CD8-positive, alpha-beta memory T cell (primary cell): ENCODE measurements at regions not wholly inside any gene's neighbourhood (a gene's known extent, or its start where the extent isn't known, plus 50 kb on each side); places are given as distances from the start of the nearest gene placed in this dataset.

Experiments used
- CTCF ChIA-PET: fragments of 350-600 bp; sonication (Branson Sonifier 250); formaldehyde crosslinking; loops from one replicate; lab custom pipeline; 2021; ENCODE audit warnings: antibody characterized with exemption; lab: Charles Lee
- POLR2A ChIA-PET: fragments of 350-600 bp; sonication (Branson Sonifier 250); formaldehyde crosslinking; loops from one replicate; lab custom pipeline; 2021; ENCODE audit warnings: antibody characterized with exemption; lab: Charles Lee
- DNase-seq, 5 donors: peaks; one replicate each; pipeline versions ENCODE4 v3.0.0 to v3.0.0-alpha.2; 2020 to 2022; ENCODE audit warnings: mixed read lengths in 1 of 5
- H3K27ac ChIP-seq: one replicate; pipeline ENCODE4 v1.7.0; 2013; ENCODE audit warnings: low read depth, mild to moderate bottlenecking, low read length, moderate library complexity
- H3K27me3 ChIP-seq: 2 replicates; pipeline ENCODE4 v1.7.0; 2013; ENCODE audit warnings: low read length, mild to moderate bottlenecking; ENCODE audit not compliant: insufficient read depth, poor library complexity, severe bottlenecking
- H3K36me3 ChIP-seq: 2 replicates; pipeline ENCODE4 v1.7.0; 2013; ENCODE audit warnings: mild to moderate bottlenecking, low read length, moderate library complexity; ENCODE audit not compliant: insufficient read depth
- H3K4me1 ChIP-seq: 2 replicates; pipeline ENCODE4 v1.7.0; 2013; ENCODE audit warnings: mild to moderate bottlenecking, low read length, moderate library complexity; ENCODE audit not compliant: insufficient read depth
- H3K4me3 ChIP-seq: 2 replicates; pipeline ENCODE4 v1.7.0; 2013; ENCODE audit warnings: mild to moderate bottlenecking, low read length
- H3K9me3 ChIP-seq: 2 replicates; pipeline ENCODE4 v1.7.0; 2013; ENCODE audit warnings: mild to moderate bottlenecking, low read length
- H3K27ac Mint-ChIP-seq, 8 donors: one replicate each; pipeline ENCODE4 v1.8.0; 2020 to 2021; ENCODE audit warnings: mixed read lengths in 8 of 8, mild to moderate bottlenecking in 6 of 8, inconsistent platforms in 3 of 8, moderate library complexity in 3 of 8
- H3K27me3 Mint-ChIP-seq, 2 donors: one replicate each; pipeline ENCODE4 v1.8.0; 2020 to 2021; ENCODE audit warnings: mixed read lengths in 2 of 2, mild to moderate bottlenecking in 1 of 2, moderate library complexity in 1 of 2
- H3K36me3 Mint-ChIP-seq, 3 donors: one replicate each; pipeline ENCODE4 v1.8.0; 2020 to 2021; ENCODE audit warnings: mixed read lengths in 3 of 3, inconsistent platforms in 1 of 3, mild to moderate bottlenecking in 1 of 3
- H3K4me1 Mint-ChIP-seq, 3 donors: one replicate each; pipeline ENCODE4 v1.8.0; 2020 to 2021; ENCODE audit warnings: mixed read lengths in 3 of 3, inconsistent platforms in 1 of 3, mild to moderate bottlenecking in 1 of 3
- H3K4me3 Mint-ChIP-seq, 7 donors: one replicate each; pipeline ENCODE4 v1.8.0; 2020 to 2021; ENCODE audit warnings: mixed read lengths in 7 of 7, mild to moderate bottlenecking in 6 of 7, moderate library complexity in 4 of 7, inconsistent platforms in 2 of 7
- H3K9me3 Mint-ChIP-seq, 5 donors: one replicate each; pipeline ENCODE4 v1.8.0; 2020 to 2022; ENCODE audit warnings: mixed read lengths in 5 of 5, mild to moderate bottlenecking in 3 of 5, moderate library complexity in 2 of 5, inconsistent platforms in 1 of 5

DNA sequence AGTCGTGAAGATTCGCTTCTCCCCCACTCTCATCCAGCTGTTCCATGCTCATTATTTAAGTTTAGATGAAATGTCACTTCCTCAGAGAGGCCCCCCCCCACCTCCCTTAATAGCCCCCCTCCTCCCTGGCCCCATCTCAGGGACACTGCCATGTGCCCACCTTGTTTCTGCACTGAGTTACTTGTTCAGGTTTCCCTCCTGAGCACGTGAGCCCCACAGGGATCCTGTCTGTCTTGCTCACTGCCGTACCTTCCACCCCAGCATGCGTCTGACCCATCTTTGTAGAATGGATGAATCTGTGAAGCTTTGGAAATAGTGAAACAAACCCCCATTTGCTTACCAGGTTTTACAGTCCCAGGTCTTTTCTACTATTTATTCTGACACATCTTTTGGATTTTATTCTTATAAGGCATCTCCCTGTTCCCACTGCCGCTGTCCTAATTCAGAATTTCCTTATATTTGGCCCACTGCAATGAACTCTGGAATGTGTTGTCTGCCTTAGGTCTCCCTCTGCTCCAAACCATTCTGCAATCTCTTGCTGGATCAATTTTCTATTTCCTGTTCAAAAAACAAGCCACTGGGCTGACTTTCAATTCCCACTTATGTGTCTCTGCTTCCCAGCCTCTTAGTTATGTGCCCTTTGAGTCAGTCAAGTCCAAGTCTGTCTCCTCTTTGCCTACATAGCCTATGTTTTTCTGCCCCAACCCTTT, 136.5 kb upstream of the ECI2 start:
- Mint-ChIP-seq H3K27ac (peak overlapping the region in 1 of 8 donors; percentile 32), H3K36me3 (no peaks in the 10 kb centered on the region), H3K4me3 (no peak overlapping the region), H3K9me3 (no peaks in the 10 kb centered on the region), H3K27me3 (peaks cover 3 to 6% of the 10 kb centered on the region in 2 donors), H3K4me1 (no peaks in the 10 kb centered on the region)
- no peak for DNase-seq
- ChIA-PET CTCF (no interaction called here), POLR2A (no interaction called here)
- H3K9me3 ChIP-seq = no peaks in the 10 kb centered on the region
- H3K27me3 ChIP-seq = no peaks in the 10 kb centered on the region
- H3K27ac ChIP-seq = no peak overlapping the region
- no peak overlapping the region for H3K4me3 ChIP-seq
- H3K4me1 ChIP-seq = no peaks in the 10 kb centered on the region
- H3K36me3 ChIP-seq = no peaks in the 10 kb centered on the region

GRCh38 chr6:4270776-4271175, 135.4 kb upstream of the ECI2 start:
- Histone ChIP-seq H3K27ac (no peak overlapping the region), H3K27me3 (no peaks in the 10 kb centered on the region), H3K4me1 (no peaks in the 10 kb centered on the region), H3K9me3 (no peaks in the 10 kb centered on the region), H3K4me3 (no peak overlapping the region), H3K36me3 (no peaks in the 10 kb centered on the region)
- POLR2A ChIA-PET = no interaction called here
- Mint-ChIP-seq H3K27me3 (peaks cover 3 to 8% of the 10 kb centered on the region in 2 donors), H3K4me1 (no peaks in the 10 kb centered on the region), H3K9me3 (peaks cover 0 to 3% (median 0%) of the 10 kb centered on the region in 5 donors), H3K27ac (no peak overlapping the region), H3K36me3 (no peaks in the 10 kb centered on the region), H3K4me3 (no peak overlapping the region)
- CTCF ChIA-PET = no interaction called here
- no peak for DNase-seq

GRCh38 chr6:4270001-4270400, 134.6 kb upstream of the ECI2 start:
- ChIA-PET POLR2A (no interaction called here), CTCF (no interaction called here)
- Mint-ChIP-seq H3K4me3 (no peak overlapping the region), H3K9me3 (peaks cover 0 to 3% (median 0%) of the 10 kb centered on the region in 5 donors), H3K36me3 (no peaks in the 10 kb centered on the region), H3K27me3 (peaks cover 3 to 12% of the 10 kb centered on the region in 2 donors), H3K4me1 (no peaks in the 10 kb centered on the region), H3K27ac (no peak overlapping the region)
- Histone ChIP-seq H3K27me3 (no peaks in the 10 kb centered on the region), H3K4me3 (no peak overlapping the region), H3K36me3 (no peaks in the 10 kb centered on the region), H3K27ac (no peak overlapping the region), H3K4me1 (no peaks in the 10 kb centered on the region), H3K9me3 (no peaks in the 10 kb centered on the region)
- DNase-seq = no peak

DNA sequence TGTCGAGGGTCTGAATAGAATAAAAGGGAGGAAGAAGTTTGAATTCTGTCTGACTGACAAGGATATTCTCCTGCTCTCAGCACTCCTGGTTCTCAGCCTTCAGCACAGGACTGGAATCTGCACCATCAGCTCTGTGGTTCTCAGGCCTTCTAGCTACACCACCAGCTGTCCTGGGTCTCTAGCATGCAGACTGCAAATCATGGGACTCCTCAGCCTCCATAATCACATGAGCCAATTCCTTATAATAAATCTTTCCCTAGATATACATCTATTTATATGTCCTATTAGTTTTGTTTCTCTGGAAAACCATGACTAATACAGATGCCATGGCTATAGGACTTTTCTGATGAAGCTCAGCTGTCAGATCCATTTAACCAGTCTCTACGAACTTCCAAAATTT, 132.8 kb upstream of the ECI2 start:
- no peaks in the 10 kb centered on the region for H3K27me3 ChIP-seq
- H3K4me3 ChIP-seq = no peak overlapping the region
- no peaks in the 10 kb centered on the region for H3K4me1 ChIP-seq
- no peaks in the 10 kb centered on the region for H3K36me3 Mint-ChIP-seq
- no peaks in the 10 kb centered on the region for H3K4me1 Mint-ChIP-seq
- peaks cover 0 to 4% (median 0%) of the 10 kb centered on the region in 5 donors for H3K9me3 Mint-ChIP-seq
- H3K4me3 Mint-ChIP-seq = no peak overlapping the region
- no peak overlapping the region for H3K27ac ChIP-seq
- no peak overlapping the region for H3K27ac Mint-ChIP-seq
- ChIA-PET POLR2A (no interaction called here), CTCF (no interaction called here)
- peaks cover 1 to 16% of the 10 kb centered on the region in 2 donors for H3K27me3 Mint-ChIP-seq
- no peaks in the 10 kb centered on the region for H3K36me3 ChIP-seq
- no peak for DNase-seq
- no peaks in the 10 kb centered on the region for H3K9me3 ChIP-seq

GRCh38 chr6:4265740-4266139, 130.4 kb upstream of the ECI2 start:
- Histone ChIP-seq H3K4me3 (no peak overlapping the region), H3K9me3 (no peaks in the 10 kb centered on the region)
- H3K36me3 Mint-ChIP-seq = no peaks in the 10 kb centered on the region

DNA sequence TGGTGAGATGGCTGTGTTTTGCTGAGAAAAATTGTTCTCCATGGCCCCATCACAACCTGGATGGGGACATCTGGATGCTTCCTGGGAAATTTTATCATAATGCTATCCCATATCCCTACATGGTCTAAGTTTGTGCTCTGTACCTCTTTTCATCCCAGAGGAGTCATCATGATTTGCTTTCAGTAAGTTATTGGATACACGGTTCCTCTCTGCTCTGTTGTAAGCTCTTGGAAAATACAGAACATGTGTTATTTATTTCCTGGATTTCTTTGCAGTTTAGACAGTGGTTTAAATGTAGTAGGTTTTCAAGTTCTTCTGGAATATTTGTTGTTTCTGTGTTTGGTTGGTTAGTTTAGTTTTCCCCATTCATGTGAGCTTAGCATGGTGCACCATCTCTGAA, 129.2 kb upstream of the ECI2 start:
- no peak overlapping the region for H3K4me3 Mint-ChIP-seq
- DNase-seq = no peak
- H3K4me3 ChIP-seq = no peak overlapping the region
- ChIA-PET POLR2A (no interaction called here), CTCF (no interaction called here)
- no peaks in the 10 kb centered on the region for H3K36me3 Mint-ChIP-seq
- H3K9me3 Mint-ChIP-seq = peaks cover 0 to 4% (median 0%) of the 10 kb centered on the region in 5 donors
- no peaks in the 10 kb centered on the region for H3K36me3 ChIP-seq
- no peaks in the 10 kb centered on the region for H3K4me1 Mint-ChIP-seq
- no peaks in the 10 kb centered on the region for H3K9me3 ChIP-seq
- no peak overlapping the region for H3K27ac Mint-ChIP-seq
- no peak overlapping the region for H3K27ac ChIP-seq
- peaks cover 0 to 19% of the 10 kb centered on the region in 2 donors for H3K27me3 Mint-ChIP-seq
- H3K4me1 ChIP-seq = no peaks in the 10 kb centered on the region
- H3K27me3 ChIP-seq = no peaks in the 10 kb centered on the region

More at GRCh38 chr6:4265740-4266139, 130.4 kb upstream of the ECI2 start:
- DNase-seq = no peak
- H3K27me3 ChIP-seq = no peaks in the 10 kb centered on the region
- peak overlapping the region in 1 of 7 donors; percentile 51 for H3K4me3 Mint-ChIP-seq
- ChIA-PET CTCF (no interaction called here), POLR2A (no interaction called here)
- peaks cover 0 to 19% of the 10 kb centered on the region in 2 donors for H3K27me3 Mint-ChIP-seq
- H3K4me1 ChIP-seq = no peaks in the 10 kb centered on the region
- H3K36me3 ChIP-seq = no peaks in the 10 kb centered on the region
- H3K27ac Mint-ChIP-seq = no peak overlapping the region
- H3K4me1 Mint-ChIP-seq = no peaks in the 10 kb centered on the region
- no peak overlapping the region for H3K27ac ChIP-seq
- peaks cover 0 to 4% (median 0%) of the 10 kb centered on the region in 5 donors for H3K9me3 Mint-ChIP-seq

GRCh38 chr6:4264081-4264480, 128.7 kb upstream of the ECI2 start:
- Mint-ChIP-seq H3K27me3 (peaks cover 0 to 19% of the 10 kb centered on the region in 2 donors), H3K9me3 (peaks cover 0 to 4% (median 0%) of the 10 kb centered on the region in 5 donors), H3K36me3 (no peaks in the 10 kb centered on the region), H3K27ac (no peak overlapping the region), H3K4me1 (no peaks in the 10 kb centered on the region), H3K4me3 (no peak overlapping the region)
- ChIA-PET POLR2A (no interaction called here), CTCF (no interaction called here)
- Histone ChIP-seq H3K4me1 (no peaks in the 10 kb centered on the region), H3K27me3 (no peaks in the 10 kb centered on the region), H3K4me3 (no peak overlapping the region), H3K27ac (no peak overlapping the region), H3K36me3 (no peaks in the 10 kb centered on the region), H3K9me3 (no peaks in the 10 kb centered on the region)
- DNase-seq = no peak

- peaks cover 0 to 4% (median 0%) of the 10 kb centered on the region in 5 donors for H3K9me3 Mint-ChIP-seq
- ChIA-PET POLR2A (no interaction called here), CTCF (no interaction called here)
- no peak overlapping the region for H3K27ac Mint-ChIP-seq
- no peak overlapping the region for H3K4me3 Mint-ChIP-seq
- H3K36me3 ChIP-seq = no peaks in the 10 kb centered on the region
- no peaks in the 10 kb centered on the region for H3K4me1 Mint-ChIP-seq
- peaks cover 0 to 19% of the 10 kb centered on the region in 2 donors for H3K27me3 Mint-ChIP-seq
- no peaks in the 10 kb centered on the region for H3K27me3 ChIP-seq
- no peak for DNase-seq
- H3K27ac ChIP-seq = no peak overlapping the region
- H3K36me3 Mint-ChIP-seq = no peaks in the 10 kb centered on the region
- no peaks in the 10 kb centered on the region for H3K4me1 ChIP-seq
- no peaks in the 10 kb centered on the region for H3K9me3 ChIP-seq
- H3K4me3 ChIP-seq = no peak overlapping the region
Observed at GRCh38 chr6:4262526-4262925, 127.2 kb upstream of the ECI2 start.
